HEK293 (cell line): ENCODE measurements at regions not wholly inside any gene's neighbourhood (a gene's known extent, or its start where the extent isn't known, plus 50 kb on each side); places are given as distances from the start of the nearest gene placed in this dataset.

Experiments used
- CTCF ChIA-PET: fragments of 350-600 bp; formaldehyde crosslinking; extraction: SDS; loops from one replicate; lab custom pipeline; 2021; ENCODE audit warnings: antibody characterized with exemption; lab: Yijun Ruan, JAX
- POLR2A ChIA-PET: fragments of 300-600 bp; formaldehyde crosslinking; extraction: SDS; loops from one replicate; lab custom pipeline; 2020; ENCODE audit warnings: antibody characterized with exemption, inconsistent platforms; lab: Yijun Ruan, JAX
- H3K27ac ChIP-seq: fragments of 200-500 bp; sonication (Bioruptor generic); 2 replicates; pipeline ENCODE4 v1.5.1; 2014; ENCODE audit warnings: low read depth, low read length, control low read depth, inconsistent platforms; ENCODE audit errors: extremely low read depth
- H3K36me3 ChIP-seq, 2 experiments: fragments of 200-500 bp in 1 of 2; sonication (Bioruptor generic) in 1 of 2; 1 replicate in 1 of 2; 2 replicates in 1 of 2; pipeline ENCODE4 v1.5.1; 2014 to 2017; ENCODE audit warnings: inconsistent platforms in 2 of 2, low read length in 2 of 2; ENCODE audit not compliant: control insufficient read depth in 2 of 2, insufficient read depth in 1 of 2
- H3K4me1 ChIP-seq: fragments of 200-500 bp; sonication (Bioruptor generic); 2 replicates; pipeline ENCODE4 v1.5.1; 2014; ENCODE audit warnings: mild to moderate bottlenecking, low read length, inconsistent platforms; ENCODE audit not compliant: control insufficient read depth, insufficient read depth
- H3K4me3 ChIP-seq: 2 replicates; pipeline ENCODE4 v1.5.1; 2011; ENCODE audit warnings: low read depth, mild to moderate bottlenecking, control low read depth, low read length, moderate library complexity
- H3K9me3 ChIP-seq: fragments of 200-500 bp; sonication (Bioruptor generic); 2 replicates; pipeline ENCODE4 v1.5.1; 2014; ENCODE audit warnings: low read depth, low read length, inconsistent platforms; ENCODE audit not compliant: control insufficient read depth, insufficient read depth
- GFI1B ChIP-seq: fragments of 450-650 bp; formaldehyde crosslinking; IDR thresholded peaks from 2 replicates; pipeline ENCODE4 v1.5.1; 2016; ENCODE audit warnings: missing biosample characterization, missing genetic modification characterization
- GLI4 ChIP-seq: fragments of 450-650 bp; formaldehyde crosslinking; IDR thresholded peaks from 2 replicates; pipeline ENCODE4 v1.5.1; 2016; ENCODE audit warnings: missing biosample characterization, missing genetic modification characterization
- KLF1 ChIP-seq: fragments of 450-650 bp; formaldehyde crosslinking; IDR thresholded peaks from 2 replicates; pipeline ENCODE4 v1.5.1; 2016; ENCODE audit warnings: missing biosample characterization, missing genetic modification characterization
- OSR2 ChIP-seq: fragments of 450-650 bp; formaldehyde crosslinking; IDR thresholded peaks from 2 replicates; pipeline ENCODE4 v1.5.1; 2016; ENCODE audit warnings: missing biosample characterization, missing genetic modification characterization
- SP2 ChIP-seq: fragments of 450-650 bp; formaldehyde crosslinking; IDR thresholded peaks from 2 replicates; pipeline ENCODE4 v1.5.1; 2016; ENCODE audit warnings: missing biosample characterization, missing genetic modification characterization
- SP3 ChIP-seq: fragments of 450-650 bp; formaldehyde crosslinking; IDR thresholded peaks from 2 replicates; pipeline ENCODE4 v1.5.1; 2016; ENCODE audit warnings: missing biosample characterization, missing genetic modification characterization
- YY2 ChIP-seq: fragments of 450-650 bp; formaldehyde crosslinking; IDR thresholded peaks from 2 replicates; pipeline ENCODE4 v1.5.1; 2016; ENCODE audit warnings: missing biosample characterization, missing genetic modification characterization
- ZBTB17 ChIP-seq: fragments of 450-650 bp; formaldehyde crosslinking; IDR thresholded peaks from 2 replicates; pipeline ENCODE4 v1.5.1; 2016; ENCODE audit warnings: missing biosample characterization, missing genetic modification characterization
- ZNF112 ChIP-seq: fragments of 450-650 bp; formaldehyde crosslinking; IDR thresholded peaks from 2 replicates; pipeline ENCODE4 v1.5.0; 2017; ENCODE audit warnings: missing biosample characterization, missing genetic modification characterization
- ZNF140 ChIP-seq: fragments of 450-650 bp; formaldehyde crosslinking; IDR thresholded peaks from 2 replicates; pipeline ENCODE4 v1.5.1; 2016; ENCODE audit warnings: missing biosample characterization, missing genetic modification characterization
- ZNF19 ChIP-seq: fragments of 450-650 bp; formaldehyde crosslinking; IDR thresholded peaks from 2 replicates; pipeline ENCODE4; 2016; ENCODE audit warnings: missing biosample characterization, missing genetic modification characterization, low read depth
- ZNF214 ChIP-seq: fragments of 450-650 bp; formaldehyde crosslinking; IDR thresholded peaks from 2 replicates; pipeline ENCODE4 v1.5.1; 2017; ENCODE audit warnings: missing biosample characterization, mild to moderate bottlenecking, missing genetic modification characterization, borderline replicate concordance
- ZNF223 ChIP-seq: fragments of 450-650 bp; formaldehyde crosslinking; IDR thresholded peaks from 2 replicates; pipeline ENCODE4 v1.5.1; 2016; ENCODE audit warnings: missing biosample characterization, missing genetic modification characterization
- ZNF266 ChIP-seq: fragments of 450-650 bp; formaldehyde crosslinking; IDR thresholded peaks from 2 replicates; pipeline ENCODE4 v1.5.1; 2016; ENCODE audit warnings: missing biosample characterization, missing genetic modification characterization, low read depth
- ZNF324 ChIP-seq: fragments of 450-650 bp; formaldehyde crosslinking; IDR thresholded peaks from 2 replicates; pipeline ENCODE4 v1.5.1; 2016; ENCODE audit warnings: missing biosample characterization, missing genetic modification characterization
- ZNF37A ChIP-seq: fragments of 450-650 bp; IDR thresholded peaks from 2 replicates; pipeline ENCODE4 v1.5.1; 2018; ENCODE audit warnings: missing biosample characterization, missing genetic modification characterization
- ZNF391 ChIP-seq: fragments of 450-650 bp; formaldehyde crosslinking; IDR thresholded peaks from 2 replicates; pipeline ENCODE4 v1.5.1; 2016; ENCODE audit warnings: low read depth, missing biosample characterization, missing genetic modification characterization, borderline replicate concordance
- ZNF473 ChIP-seq: fragments of 450-650 bp; formaldehyde crosslinking; IDR thresholded peaks from 2 replicates; pipeline ENCODE4 v1.5.1; 2017; ENCODE audit warnings: missing biosample characterization, missing genetic modification characterization
- ZNF501 ChIP-seq: fragments of 450-650 bp; formaldehyde crosslinking; IDR thresholded peaks from 2 replicates; pipeline ENCODE4 v1.5.1; 2016; ENCODE audit warnings: missing biosample characterization, missing genetic modification characterization
- ZNF521 ChIP-seq: fragments of 450-650 bp; formaldehyde crosslinking; IDR thresholded peaks from 2 replicates; pipeline ENCODE4 v1.5.1; 2017; ENCODE audit warnings: missing biosample characterization, mild to moderate bottlenecking, missing genetic modification characterization
- ZNF529 ChIP-seq: fragments of 450-650 bp; formaldehyde crosslinking; IDR thresholded peaks from 2 replicates; pipeline ENCODE4 v1.5.1; 2017; ENCODE audit warnings: missing genetic modification characterization, missing biosample characterization; ENCODE audit not compliant: insufficient replicate concordance
- ZNF621 ChIP-seq: fragments of 450-650 bp; formaldehyde crosslinking; IDR thresholded peaks from 2 replicates; pipeline ENCODE4 v1.5.1; 2017; ENCODE audit warnings: missing biosample characterization, missing genetic modification characterization
- ZNF624 ChIP-seq: fragments of 450-650 bp; formaldehyde crosslinking; IDR thresholded peaks from 2 replicates; pipeline ENCODE4 v1.5.1; 2017; ENCODE audit warnings: missing biosample characterization, missing genetic modification characterization
- ZNF654 ChIP-seq: fragments of 450-650 bp; formaldehyde crosslinking; IDR thresholded peaks from 2 replicates; pipeline ENCODE4 v1.5.1; 2016; ENCODE audit warnings: low read depth, missing biosample characterization, missing genetic modification characterization
- ZNF660 ChIP-seq: fragments of 450-650 bp; IDR thresholded peaks from 2 replicates; pipeline ENCODE4 v1.5.1; 2018; ENCODE audit warnings: missing biosample characterization, mild to moderate bottlenecking, missing genetic modification characterization
- ZNF791 ChIP-seq: fragments of 450-650 bp; formaldehyde crosslinking; IDR thresholded peaks from 2 replicates; pipeline ENCODE4 v1.5.1; 2016; ENCODE audit warnings: missing biosample characterization, missing genetic modification characterization
- ZNF830 ChIP-seq: fragments of 450-650 bp; IDR thresholded peaks from 2 replicates; pipeline ENCODE4 v1.5.0; 2018; ENCODE audit warnings: missing biosample characterization, missing genetic modification characterization, low read depth, mild to moderate bottlenecking, moderate library complexity
- TF ChIP-seq, protein P1 (sequence below): fragments of 450-650 bp; IDR thresholded peaks from 2 replicates; pipeline ENCODE4 v1.5.1; 2018; ENCODE audit warnings: missing biosample characterization, missing genetic modification characterization
- TF ChIP-seq, protein P2 (sequence below): fragments of 450-650 bp; formaldehyde crosslinking; IDR thresholded peaks from 2 replicates; pipeline ENCODE4 v1.5.1; 2016; ENCODE audit warnings: missing biosample characterization, missing genetic modification characterization
- TF ChIP-seq, protein P3 (sequence below): fragments of 450-650 bp; IDR thresholded peaks from 2 replicates; pipeline ENCODE4 v1.5.1; 2018; ENCODE audit warnings: missing biosample characterization, mild to moderate bottlenecking, missing genetic modification characterization
- TF ChIP-seq, protein P4 (sequence below): fragments of 450-650 bp; formaldehyde crosslinking; IDR thresholded peaks from 2 replicates; pipeline ENCODE4 v1.5.1; 2016; ENCODE audit warnings: missing biosample characterization, missing genetic modification characterization

DNA sequence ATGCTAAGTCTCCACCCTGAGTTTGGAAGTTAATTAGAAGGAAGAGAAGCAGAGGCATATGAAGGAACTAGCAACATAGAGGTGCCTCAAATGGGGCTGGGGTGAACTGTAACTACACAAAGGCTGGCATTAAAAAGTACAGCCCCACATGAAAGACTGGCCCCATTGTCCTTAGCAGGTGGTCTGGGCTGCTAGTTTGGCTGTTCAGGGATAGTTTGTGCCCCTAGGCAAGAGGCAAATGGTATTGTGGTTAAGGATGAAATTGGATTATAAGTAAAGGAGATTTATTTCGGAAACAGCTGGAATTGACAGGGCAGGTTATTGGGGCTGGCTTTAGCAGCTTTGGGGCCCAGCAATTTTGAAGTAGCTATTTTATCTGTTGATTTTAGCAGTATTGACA is 365.7 kb upstream of the TNP1 start:
- H3K9me3 ChIP-seq = no peaks in the 10 kb centered on the region
- ChIA-PET CTCF (no interaction called here), POLR2A (no interaction called here)
- H3K27ac ChIP-seq = no peak overlapping the region
- no peaks in the 10 kb centered on the region for H3K4me1 ChIP-seq
- TF ChIP-seq ZNF521 (tag by site-specific recombination) = no peak
- no peak for TF ChIP-seq SP3
- no peak for TF ChIP-seq SP2 (tag by site-specific recombination)
- TF ChIP-seq ZNF624 = no peak
- TF ChIP-seq ZNF37A (tag by site-specific recombination) = no peak
- no peak for TF ChIP-seq OSR2
- no peak for TF ChIP-seq ZNF19
- TF ChIP-seq ZNF214 (tag by site-specific recombination) = no peak
- no peak for TF ChIP-seq ZNF830 (tag by site-specific recombination)
- no peak for TF ChIP-seq ZNF660 (tag by site-specific recombination)
- TF ChIP-seq ZNF621 (tag by site-specific recombination) = no peak
- TF ChIP-seq ZNF529 (tag by site-specific recombination) = no peak
- TF ChIP-seq YY2 = no peak
- no peak for TF ChIP-seq ZNF112 (tag by site-specific recombination)
- TF ChIP-seq ZNF266 (tag by site-specific recombination) = no peak
- TF ChIP-seq, protein P1, sequence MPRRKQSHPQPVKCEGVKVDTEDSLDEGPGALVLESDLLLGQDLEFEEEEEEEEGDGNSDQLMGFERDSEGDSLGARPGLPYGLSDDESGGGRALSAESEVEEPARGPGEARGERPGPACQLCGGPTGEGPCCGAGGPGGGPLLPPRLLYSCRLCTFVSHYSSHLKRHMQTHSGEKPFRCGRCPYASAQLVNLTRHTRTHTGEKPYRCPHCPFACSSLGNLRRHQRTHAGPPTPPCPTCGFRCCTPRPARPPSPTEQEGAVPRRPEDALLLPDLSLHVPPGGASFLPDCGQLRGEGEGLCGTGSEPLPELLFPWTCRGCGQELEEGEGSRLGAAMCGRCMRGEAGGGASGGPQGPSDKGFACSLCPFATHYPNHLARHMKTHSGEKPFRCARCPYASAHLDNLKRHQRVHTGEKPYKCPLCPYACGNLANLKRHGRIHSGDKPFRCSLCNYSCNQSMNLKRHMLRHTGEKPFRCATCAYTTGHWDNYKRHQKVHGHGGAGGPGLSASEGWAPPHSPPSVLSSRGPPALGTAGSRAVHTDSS (tag by site-specific recombination) = no peak
- H3K4me3 ChIP-seq = no peak overlapping the region
- no peaks in the 10 kb centered on the region for H3K36me3 ChIP-seq

DNA sequence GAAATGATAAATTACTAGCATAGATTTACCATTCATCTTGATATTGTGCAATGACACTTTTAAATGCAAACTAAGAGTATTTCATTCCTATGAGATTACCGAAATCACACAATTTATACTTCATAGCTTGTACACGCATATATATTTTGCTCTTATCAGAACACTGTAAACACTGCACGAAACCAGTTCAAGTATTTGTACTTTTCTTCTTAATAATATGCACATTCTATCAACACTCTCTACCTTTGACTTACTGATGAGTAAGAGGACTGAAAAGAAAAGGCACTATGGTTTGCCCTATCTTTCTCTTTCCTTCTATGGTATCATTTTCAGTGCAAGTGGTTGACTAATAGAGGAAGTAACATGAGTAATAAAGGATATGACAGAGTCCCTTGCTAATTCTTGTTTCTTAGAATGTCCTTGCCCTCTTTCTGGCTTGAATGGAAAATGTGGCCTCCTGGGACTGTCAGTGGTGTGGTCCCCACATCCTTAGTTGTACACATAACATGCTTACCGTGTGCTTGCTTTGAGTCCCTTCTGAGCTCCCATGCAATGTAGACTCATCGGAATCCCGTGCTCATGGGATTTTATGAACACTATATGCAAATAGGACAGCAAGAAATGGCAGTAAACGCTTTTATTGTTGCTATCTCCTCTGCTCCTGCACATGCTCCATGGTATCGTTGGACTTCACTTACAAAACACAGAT is 363.5 kb upstream of the TNP1 start:
- Histone ChIP-seq H3K36me3 (no peaks in the 10 kb centered on the region), H3K27ac (no peak overlapping the region), H3K4me1 (no peaks in the 10 kb centered on the region), H3K9me3 (no peaks in the 10 kb centered on the region), H3K4me3 (no peak overlapping the region)
- ChIA-PET POLR2A (no interaction called here), CTCF (interaction anchor here (0.6 to 0.8 kb wide), 4 partner anchors 12 to 958 kb away, joined by 3 to 5 read pairs (median 3); no protein-coding TSS in a partner anchor)
- TF ChIP-seq ZBTB17 (tag by site-specific recombination) (no peak), ZNF660 (tag by site-specific recombination) (no peak), ZNF654 (tag by site-specific recombination) (no peak), ZNF324 (tag by site-specific recombination) (no peak), ZNF223 (tag by site-specific recombination) (no peak), ZNF473 (tag by site-specific recombination) (no peak), GFI1B (tag by site-specific recombination) (no peak), ZNF391 (no peak), ZNF140 (tag by site-specific recombination) (no peak), ZNF791 (tag by site-specific recombination) (no peak), KLF1 (tag by site-specific recombination) (no peak), ZNF501 (tag by site-specific recombination) (no peak), GLI4 (tag by site-specific recombination) (no peak)
- TF ChIP-seq, protein P2, sequence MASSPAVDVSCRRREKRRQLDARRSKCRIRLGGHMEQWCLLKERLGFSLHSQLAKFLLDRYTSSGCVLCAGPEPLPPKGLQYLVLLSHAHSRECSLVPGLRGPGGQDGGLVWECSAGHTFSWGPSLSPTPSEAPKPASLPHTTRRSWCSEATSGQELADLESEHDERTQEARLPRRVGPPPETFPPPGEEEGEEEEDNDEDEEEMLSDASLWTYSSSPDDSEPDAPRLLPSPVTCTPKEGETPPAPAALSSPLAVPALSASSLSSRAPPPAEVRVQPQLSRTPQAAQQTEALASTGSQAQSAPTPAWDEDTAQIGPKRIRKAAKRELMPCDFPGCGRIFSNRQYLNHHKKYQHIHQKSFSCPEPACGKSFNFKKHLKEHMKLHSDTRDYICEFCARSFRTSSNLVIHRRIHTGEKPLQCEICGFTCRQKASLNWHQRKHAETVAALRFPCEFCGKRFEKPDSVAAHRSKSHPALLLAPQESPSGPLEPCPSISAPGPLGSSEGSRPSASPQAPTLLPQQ (tag by site-specific recombination) = no peak
- TF ChIP-seq, protein P3, sequence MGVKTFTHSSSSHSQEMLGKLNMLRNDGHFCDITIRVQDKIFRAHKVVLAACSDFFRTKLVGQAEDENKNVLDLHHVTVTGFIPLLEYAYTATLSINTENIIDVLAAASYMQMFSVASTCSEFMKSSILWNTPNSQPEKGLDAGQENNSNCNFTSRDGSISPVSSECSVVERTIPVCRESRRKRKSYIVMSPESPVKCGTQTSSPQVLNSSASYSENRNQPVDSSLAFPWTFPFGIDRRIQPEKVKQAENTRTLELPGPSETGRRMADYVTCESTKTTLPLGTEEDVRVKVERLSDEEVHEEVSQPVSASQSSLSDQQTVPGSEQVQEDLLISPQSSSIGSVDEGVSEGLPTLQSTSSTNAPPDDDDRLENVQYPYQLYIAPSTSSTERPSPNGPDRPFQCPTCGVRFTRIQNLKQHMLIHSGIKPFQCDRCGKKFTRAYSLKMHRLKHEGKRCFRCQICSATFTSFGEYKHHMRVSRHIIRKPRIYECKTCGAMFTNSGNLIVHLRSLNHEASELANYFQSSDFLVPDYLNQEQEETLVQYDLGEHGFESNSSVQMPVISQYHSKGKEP (tag by site-specific recombination) = no peak
- TF ChIP-seq, protein P4, sequence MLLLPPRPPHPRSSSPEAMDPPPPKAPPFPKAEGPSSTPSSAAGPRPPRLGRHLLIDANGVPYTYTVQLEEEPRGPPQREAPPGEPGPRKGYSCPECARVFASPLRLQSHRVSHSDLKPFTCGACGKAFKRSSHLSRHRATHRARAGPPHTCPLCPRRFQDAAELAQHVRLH (tag by site-specific recombination) = no peak
